ENCODE measurements at regions not wholly inside any gene's neighbourhood (a gene's known extent, or its start where the extent isn't known, plus 50 kb on each side); places are given as distances from the start of the nearest gene placed in this dataset.

GRCh38 chr16:62692685-62693084 is 656.4 kb upstream of the CDH8 start:
- no peak for TF ChIP-seq POLR2A (IDR thresholded peaks at IDR 0.05)
- TF ChIP-seq, protein P1, sequence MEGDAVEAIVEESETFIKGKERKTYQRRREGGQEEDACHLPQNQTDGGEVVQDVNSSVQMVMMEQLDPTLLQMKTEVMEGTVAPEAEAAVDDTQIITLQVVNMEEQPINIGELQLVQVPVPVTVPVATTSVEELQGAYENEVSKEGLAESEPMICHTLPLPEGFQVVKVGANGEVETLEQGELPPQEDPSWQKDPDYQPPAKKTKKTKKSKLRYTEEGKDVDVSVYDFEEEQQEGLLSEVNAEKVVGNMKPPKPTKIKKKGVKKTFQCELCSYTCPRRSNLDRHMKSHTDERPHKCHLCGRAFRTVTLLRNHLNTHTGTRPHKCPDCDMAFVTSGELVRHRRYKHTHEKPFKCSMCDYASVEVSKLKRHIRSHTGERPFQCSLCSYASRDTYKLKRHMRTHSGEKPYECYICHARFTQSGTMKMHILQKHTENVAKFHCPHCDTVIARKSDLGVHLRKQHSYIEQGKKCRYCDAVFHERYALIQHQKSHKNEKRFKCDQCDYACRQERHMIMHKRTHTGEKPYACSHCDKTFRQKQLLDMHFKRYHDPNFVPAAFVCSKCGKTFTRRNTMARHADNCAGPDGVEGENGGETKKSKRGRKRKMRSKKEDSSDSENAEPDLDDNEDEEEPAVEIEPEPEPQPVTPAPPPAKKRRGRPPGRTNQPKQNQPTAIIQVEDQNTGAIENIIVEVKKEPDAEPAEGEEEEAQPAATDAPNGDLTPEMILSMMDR (IDR thresholded peaks at IDR 0.05): no peak
- DNase-seq: no peak
- intact Hi-C loops (cut with DNase I): no loop called here

DNA sequence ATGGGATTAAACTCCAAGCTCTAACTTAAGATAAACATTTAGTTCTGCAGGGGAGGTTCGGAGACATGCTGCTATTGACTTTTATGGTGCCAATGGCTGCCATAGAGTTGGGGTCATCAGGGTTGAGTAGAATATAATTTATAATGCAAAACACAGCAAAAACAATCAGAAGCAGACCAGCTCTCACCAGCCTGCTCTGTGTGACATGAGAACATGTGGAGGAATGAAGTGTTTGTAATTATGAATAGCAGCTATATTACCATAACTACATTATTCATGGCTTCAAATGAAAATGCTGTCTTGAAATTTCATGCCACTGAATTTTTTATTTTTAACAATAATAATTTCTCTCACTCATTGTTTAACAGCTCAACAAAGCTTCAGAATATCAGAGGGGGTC is 645.6 kb upstream of the CDH8 start:
- no peak for TF ChIP-seq POLR2A (IDR thresholded peaks at IDR 0.05)
- TF ChIP-seq, protein P1 (IDR thresholded peaks at IDR 0.05): no peak
- Histone ChIP-seq H3K27ac (no peak overlapping the region), H3K36me3 (no peaks in the 10 kb centered on the region), H3K27me3 (no peaks in the 10 kb centered on the region), H3K4me1 (no peaks in the 10 kb centered on the region), H3K4me3 (no peak overlapping the region), H3K9me3 (peaks cover 0 to 58% (median 24%) of the 10 kb centered on the region in 12 donors)
- no peak for DNase-seq
- intact Hi-C loops (cut with DNase I): loop anchor here in 1 of 10 donors (2.0 kb wide), 1 partner anchor 19 kb away; no protein-coding TSS in a partner anchor
- WGBS, 4 donors: 83 to 91% (median 90%) methylated on average over 1 of the region's 1 CpG
- ATAC-seq: no peak

More at GRCh38 chr16:62692685-62693084, 656.4 kb upstream of the CDH8 start:
- Histone ChIP-seq H3K27ac (no peak overlapping the region), H3K36me3 (no peaks in the 10 kb centered on the region), H3K9me3 (peaks cover 0 to 40% (median 12%) of the 10 kb centered on the region in 12 donors), H3K4me1 (no peaks in the 10 kb centered on the region), H3K4me3 (no peak overlapping the region), H3K27me3 (no peaks in the 10 kb centered on the region)
- 54 to 77% (median 60%) methylated on average over 1 of the region's 1 CpG for WGBS, 4 donors
- ATAC-seq: no peak

- H3K9me3 ChIP-seq: peaks cover 0 to 56% (median 18%) of the 10 kb centered on the region in 12 donors
- DNase-seq (no peak), ATAC-seq (no peak)
- WGBS, 4 donors: 61 to 84% (median 70%) methylated on average over 4 of the region's 4 CpGs
- H3K4me1 ChIP-seq: no peaks in the 10 kb centered on the region
- no peaks in the 10 kb centered on the region for H3K27me3 ChIP-seq
- H3K36me3 ChIP-seq: no peaks in the 10 kb centered on the region
- intact Hi-C loops (cut with DNase I): no loop called here
- no peak for TF ChIP-seq POLR2A (IDR thresholded peaks at IDR 0.05)
- TF ChIP-seq, protein P1 (IDR thresholded peaks at IDR 0.05): no peak
- no peak overlapping the region for H3K27ac ChIP-seq
- no peak overlapping the region for H3K4me3 ChIP-seq
Measured at GRCh38 chr16:62678796-62679195, 642.6 kb upstream of the CDH8 start.

DNA sequence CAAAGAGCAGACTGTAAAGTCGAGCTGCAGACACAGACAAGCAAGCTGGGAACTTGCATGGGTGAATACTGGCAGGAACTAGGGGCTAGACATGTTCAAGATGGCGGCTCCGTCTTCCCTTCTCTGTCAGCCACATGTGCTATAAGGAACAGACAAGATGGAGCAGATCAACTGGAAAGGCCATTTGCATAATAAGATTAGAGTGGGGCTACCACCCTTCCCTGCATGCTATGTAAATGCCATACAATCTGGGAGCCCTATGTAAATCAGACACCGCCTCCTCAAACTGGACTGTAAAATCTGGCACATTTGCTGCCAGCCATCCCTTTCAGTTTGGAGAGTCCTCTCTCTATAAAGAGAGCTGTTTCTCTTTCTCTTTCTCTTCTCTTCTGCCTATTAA is 640.1 kb upstream of the CDH8 start:
- WGBS, 4 donors: 71 to 74% (median 73%) methylated on average over 4 of the region's 4 CpGs
- TF ChIP-seq, protein P1 (IDR thresholded peaks at IDR 0.05): no peak
- TF ChIP-seq POLR2A (IDR thresholded peaks at IDR 0.05): no peak

More for the DNA sequence above, 640.1 kb upstream of the CDH8 start:
- ATAC-seq (no peak), DNase-seq (no peak)
- Histone ChIP-seq H3K36me3 (no peaks in the 10 kb centered on the region), H3K9me3 (peaks cover 0 to 48% (median 17%) of the 10 kb centered on the region in 12 donors), H3K27me3 (no peaks in the 10 kb centered on the region), H3K4me1 (no peaks in the 10 kb centered on the region), H3K27ac (no peak overlapping the region), H3K4me3 (no peak overlapping the region)
- intact Hi-C loops (cut with DNase I): no loop called here
